ENCODE measurements at regions not wholly inside any gene's neighbourhood (a gene's known extent, or its start where the extent isn't known, plus 50 kb on each side); places are given as distances from the start of the nearest gene placed in this dataset.
"Not testable (repeated sequence)": the region's sequence is repeated elsewhere in the genome, so short reads cannot be mapped to it uniquely, and the experiment has no call there.

DNA sequence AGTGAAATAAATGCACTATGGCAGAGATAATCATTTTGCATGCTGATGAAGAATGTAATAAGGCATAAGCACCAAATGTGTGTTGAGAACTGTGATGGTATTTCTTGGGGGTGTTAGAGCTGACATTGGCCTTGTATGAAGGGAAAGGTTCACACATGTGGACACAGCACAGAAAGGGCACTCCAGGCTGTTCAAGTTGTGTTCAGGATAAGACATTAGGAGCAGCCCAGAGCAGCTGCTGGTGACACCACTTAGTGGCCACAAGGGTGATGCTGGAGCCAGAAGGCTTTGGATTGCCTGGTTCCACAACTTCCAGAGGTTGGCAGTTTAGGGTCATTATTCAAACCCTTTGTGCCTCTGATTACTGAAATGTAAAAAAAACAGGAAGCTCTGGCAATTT lies 155.4 kb downstream of the GOLGA6L6 start:
- FAIRE-seq (no peak), DNase-seq (ENCODE audit: insufficient read length, low spot score) (no peak)
- no peak for TF ChIP-seq CTCF (IDR thresholded peaks at IDR 0.05; ENCODE audit: insufficient read depth, missing control alignments)

GRCh38 chr15:20380199-20380598 lies 161.4 kb downstream of the GOLGA6L6 start:
- DNase-seq (ENCODE audit: insufficient read length, low spot score); FAIRE-seq: not testable (repeated sequence)

DNA sequence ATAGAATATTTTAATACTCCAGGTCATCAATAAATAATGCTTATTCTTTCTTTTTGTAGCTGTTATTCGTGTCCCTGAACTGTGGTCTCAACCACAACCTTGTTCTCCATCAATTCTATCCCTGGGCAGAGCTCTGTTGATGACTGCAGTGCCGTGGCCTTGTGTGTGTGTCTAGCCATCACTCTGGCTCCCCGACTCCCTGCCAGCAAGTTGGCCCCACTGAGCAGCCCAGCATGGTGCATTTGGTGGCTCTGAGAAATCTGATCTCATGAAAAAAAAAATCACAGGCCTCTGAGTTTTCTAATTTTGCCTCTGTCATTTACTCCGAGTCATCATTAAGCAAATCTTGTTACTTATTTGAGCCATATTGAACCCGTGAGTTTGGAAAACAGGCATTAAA lies 164.7 kb downstream of the GOLGA6L6 start:
- FAIRE-seq = no peak
- no peak for TF ChIP-seq CTCF (IDR thresholded peaks at IDR 0.05; ENCODE audit: insufficient read depth, missing control alignments)

DNA sequence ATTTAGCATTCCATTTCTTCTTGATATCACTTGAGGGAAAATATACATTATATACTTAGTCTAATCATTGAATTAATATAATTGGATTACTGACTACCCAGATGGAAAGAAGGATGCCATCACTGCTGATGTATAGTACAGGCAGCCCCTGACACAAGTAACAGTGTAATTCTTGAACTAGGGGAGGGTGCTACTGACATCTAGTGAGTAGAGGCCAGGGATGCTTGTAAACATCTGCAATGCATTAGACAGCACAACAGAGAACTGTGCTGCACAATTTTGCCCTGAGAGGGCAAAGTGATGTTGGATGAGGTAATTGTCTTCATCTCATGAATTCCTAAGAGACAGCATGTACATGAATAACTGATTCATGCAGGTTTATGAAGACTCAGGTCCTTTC lies 169.2 kb downstream of the GOLGA6L6 start:
- DNase-seq (ENCODE audit: insufficient read length, low spot score); FAIRE-seq: not testable (repeated sequence)

More for the DNA sequence above, 164.7 kb downstream of the GOLGA6L6 start:
- no peak for DNase-seq (ENCODE audit: insufficient read length, low spot score)

DNA sequence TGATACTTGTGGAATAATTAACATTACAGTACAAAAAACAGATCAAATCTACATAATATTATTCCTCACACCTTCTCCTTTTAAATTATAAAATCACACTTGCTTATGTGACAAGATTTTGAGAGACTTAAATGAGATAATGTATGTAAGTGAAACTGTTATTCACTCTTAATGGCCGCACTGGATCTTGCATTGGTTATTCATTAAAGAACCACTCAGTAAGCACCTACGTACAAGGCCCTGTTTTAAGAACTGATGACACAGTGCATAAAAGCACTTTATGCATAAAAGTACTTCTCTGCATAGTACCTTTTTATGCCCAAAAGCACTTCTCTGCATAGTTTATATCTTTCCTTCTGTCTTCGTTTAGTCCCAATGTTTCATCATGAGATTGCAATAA lies 172.1 kb downstream of the GOLGA6L6 start:
- no peak for FAIRE-seq
- no peak for DNase-seq (ENCODE audit: insufficient read length, low spot score)
- no peak for TF ChIP-seq CTCF (IDR thresholded peaks at IDR 0.05; ENCODE audit: insufficient read depth, missing control alignments)

DNA sequence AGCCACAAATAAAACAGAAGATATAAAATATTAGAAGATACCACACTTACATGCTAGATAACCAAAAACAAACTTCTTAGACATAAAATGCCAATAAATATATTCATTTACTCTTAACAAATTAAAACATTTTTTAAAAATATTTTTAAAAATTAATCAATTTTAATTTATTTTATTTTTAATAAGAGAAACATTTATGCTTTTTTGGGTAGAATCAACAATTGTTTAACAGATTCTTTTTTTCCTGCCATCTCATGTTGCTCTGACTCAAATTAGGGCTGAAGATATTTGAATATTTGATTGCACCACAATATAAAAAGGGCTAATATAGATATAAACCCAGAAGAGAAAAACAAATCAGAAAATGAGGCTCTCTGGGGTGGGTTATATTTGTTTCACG lies 172.6 kb downstream of the GOLGA6L6 start:
- DNase-seq (ENCODE audit: insufficient read length, low spot score) (no peak), FAIRE-seq (no peak)
- TF ChIP-seq CTCF (IDR thresholded peaks at IDR 0.05; ENCODE audit: insufficient read depth, missing control alignments) = no peak

DNA sequence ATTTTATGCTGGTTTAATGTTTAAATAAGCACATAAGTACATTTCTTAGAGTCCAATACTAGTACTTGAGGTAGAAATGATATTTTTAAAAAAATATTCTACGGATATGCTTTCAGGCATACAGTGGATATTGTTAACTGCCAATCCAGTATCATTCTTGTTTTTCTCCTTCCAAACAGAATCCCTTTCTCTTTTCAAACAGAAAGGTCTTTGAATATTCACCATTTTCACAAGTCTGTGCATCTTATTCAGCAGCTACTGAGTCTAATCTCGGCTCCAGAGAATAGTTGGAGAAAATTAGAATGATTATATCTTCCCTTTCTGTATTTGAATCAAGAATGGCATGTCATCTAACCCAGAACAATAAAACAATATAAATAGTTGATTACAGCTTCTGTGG lies 174.5 kb downstream of the GOLGA6L6 start:
- no peak for DNase-seq (ENCODE audit: insufficient read length, low spot score)
- FAIRE-seq = no peak
- TF ChIP-seq CTCF (IDR thresholded peaks at IDR 0.05; ENCODE audit: insufficient read depth, missing control alignments) = no peak

GRCh38 chr15:20363591-20363990 lies 178.0 kb downstream of the GOLGA6L6 start:
- not testable (repeated sequence) for FAIRE-seq; DNase-seq (ENCODE audit: insufficient read length, low spot score)

- FAIRE-seq (no peak), DNase-seq (ENCODE audit: insufficient read length, low spot score) (no peak)
- no peak for TF ChIP-seq CTCF (IDR thresholded peaks at IDR 0.05; ENCODE audit: insufficient read depth, missing control alignments)
Observed at GRCh38 chr15:20361091-20361490, 180.5 kb downstream of the GOLGA6L6 start.
